ENCODE measurements at regions not wholly inside any gene's neighbourhood (a gene's known extent, or its start where the extent isn't known, plus 50 kb on each side); places are given as distances from the start of the nearest gene placed in this dataset.

DNA sequence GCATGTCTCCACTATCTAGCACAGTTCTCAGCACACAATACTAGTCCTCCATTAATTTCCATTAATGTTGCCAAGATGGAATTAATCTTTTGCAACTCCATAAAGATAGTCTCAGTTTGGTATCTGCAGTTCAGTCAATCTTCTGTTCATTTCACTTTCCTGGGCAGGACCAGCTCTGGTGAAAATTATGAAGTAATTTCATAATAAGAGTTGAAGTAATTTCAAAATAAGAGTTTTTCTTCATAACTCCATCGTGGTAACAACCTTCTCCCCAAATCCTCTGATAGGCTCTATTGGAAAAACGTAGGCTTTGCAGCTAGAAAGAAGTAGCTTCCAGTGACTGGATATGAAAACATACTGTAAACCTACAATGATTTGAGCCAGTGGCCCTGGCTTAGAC, 618.2 kb downstream of the TYW1 start:
- TF ChIP-seq, protein P1, sequence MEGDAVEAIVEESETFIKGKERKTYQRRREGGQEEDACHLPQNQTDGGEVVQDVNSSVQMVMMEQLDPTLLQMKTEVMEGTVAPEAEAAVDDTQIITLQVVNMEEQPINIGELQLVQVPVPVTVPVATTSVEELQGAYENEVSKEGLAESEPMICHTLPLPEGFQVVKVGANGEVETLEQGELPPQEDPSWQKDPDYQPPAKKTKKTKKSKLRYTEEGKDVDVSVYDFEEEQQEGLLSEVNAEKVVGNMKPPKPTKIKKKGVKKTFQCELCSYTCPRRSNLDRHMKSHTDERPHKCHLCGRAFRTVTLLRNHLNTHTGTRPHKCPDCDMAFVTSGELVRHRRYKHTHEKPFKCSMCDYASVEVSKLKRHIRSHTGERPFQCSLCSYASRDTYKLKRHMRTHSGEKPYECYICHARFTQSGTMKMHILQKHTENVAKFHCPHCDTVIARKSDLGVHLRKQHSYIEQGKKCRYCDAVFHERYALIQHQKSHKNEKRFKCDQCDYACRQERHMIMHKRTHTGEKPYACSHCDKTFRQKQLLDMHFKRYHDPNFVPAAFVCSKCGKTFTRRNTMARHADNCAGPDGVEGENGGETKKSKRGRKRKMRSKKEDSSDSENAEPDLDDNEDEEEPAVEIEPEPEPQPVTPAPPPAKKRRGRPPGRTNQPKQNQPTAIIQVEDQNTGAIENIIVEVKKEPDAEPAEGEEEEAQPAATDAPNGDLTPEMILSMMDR (IDR thresholded peaks at IDR 0.05) = no peak
- TF ChIP-seq POLR2A (IDR thresholded peaks at IDR 0.05) = no peak
